ENCODE measurements at regions not wholly inside any gene's neighbourhood (a gene's known extent, or its start where the extent isn't known, plus 50 kb on each side); places are given as distances from the start of the nearest gene placed in this dataset.

GRCh38 chr10:101291331-101292193 is 62.3 kb upstream of the LBX1 start:
- TF ChIP-seq ZNF639 (CRISPR knock-in tag; conservative IDR thresholded peaks at IDR 0.05): no peak
- peak; percentile 83 for TF ChIP-seq CTCF (CRISPR knock-in tag; IDR thresholded peaks at IDR 0.05)
- TF ChIP-seq DMTF1 (CRISPR knock-in tag; IDR thresholded peaks at IDR 0.05): no peak
- TF ChIP-seq POLR2A (IDR thresholded peaks at IDR 0.05; ENCODE audit: insufficient read depth in 1 of 2, low read depth in 2 of 2, low read length in 2 of 2): no peak

All from HepG2 (cell line).